ENCODE measurements at regions not wholly inside any gene's neighbourhood (a gene's known extent, or its start where the extent isn't known, plus 50 kb on each side); places are given as distances from the start of the nearest gene placed in this dataset.

DNA sequence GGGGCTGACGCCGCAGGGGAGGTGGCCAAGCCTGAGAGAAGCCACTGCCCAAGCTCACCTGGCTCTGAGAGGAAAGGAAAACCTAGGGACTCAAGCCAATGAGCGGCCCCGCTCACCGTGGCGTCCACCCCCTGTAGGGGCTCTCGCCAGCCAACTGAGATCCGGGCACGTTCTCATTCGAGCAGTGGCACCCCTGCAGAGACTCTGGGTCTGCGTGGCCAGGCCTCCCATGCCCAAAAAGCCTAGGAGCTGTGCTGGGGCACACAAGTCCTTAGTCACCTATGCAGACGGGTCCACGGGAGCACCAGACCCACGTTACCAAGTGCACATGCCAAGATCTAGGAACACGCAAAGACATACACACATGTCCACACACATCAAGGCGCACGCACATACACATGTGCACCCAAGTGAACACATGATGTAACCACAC is 106.2 kb downstream of the NCOR2 start:
- Histone ChIP-seq H3K4me3 (ENCODE audit: low read depth in 1 of 5, low read length in 5 of 5) (no peak overlapping the region), H3K27ac (ENCODE audit: low read depth, low read length) (no peak overlapping the region), H3K27me3 (ENCODE audit: control insufficient read depth in 5 of 5, insufficient read depth in 4 of 5, low read length in 5 of 5) (no peaks in the 10 kb centered on the region), H3K4me1 (ENCODE audit: control insufficient read depth in 5 of 5, insufficient read depth in 5 of 5, low read length in 5 of 5) (peaks cover 2 to 53% (median 33%) of the 10 kb centered on the region in 5 donors), H3K9ac (ENCODE audit: low read length in 5 of 5) (no peak overlapping the region), H3K36me3 (ENCODE audit: control insufficient read depth in 5 of 5, insufficient read depth in 5 of 5, low read length in 5 of 5) (peaks cover 0 to 74% (median 53%) of the 10 kb centered on the region in 5 donors), H3K9me3 (ENCODE audit: control insufficient read depth in 5 of 5, low read length in 5 of 5) (peaks cover 0 to 9% (median 5%) of the 10 kb centered on the region in 5 donors)

DNA sequence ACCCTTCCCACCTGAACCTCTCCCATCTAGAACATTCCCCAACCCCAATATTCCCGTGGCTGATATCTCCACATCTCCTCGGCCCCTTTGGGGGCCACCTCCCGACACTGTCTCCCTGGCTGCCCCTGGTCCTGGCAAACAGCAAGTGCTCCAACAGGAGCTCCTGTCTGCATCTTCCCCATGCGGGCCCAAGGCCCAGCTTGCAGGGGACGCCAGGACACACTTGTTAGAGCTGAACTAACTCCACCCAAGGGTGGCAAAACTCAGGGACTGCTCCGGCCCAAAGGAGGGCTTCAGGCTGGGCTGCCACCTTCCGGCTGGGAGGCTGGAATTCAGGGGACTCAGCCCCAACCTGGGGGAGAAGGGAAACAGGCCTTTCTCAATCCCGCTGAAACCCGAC is 106.6 kb downstream of the NCOR2 start:
- no peak overlapping the region for H3K4me3 ChIP-seq (ENCODE audit: low read depth in 1 of 5, low read length in 5 of 5)
- peaks cover 0 to 9% (median 5%) of the 10 kb centered on the region in 5 donors for H3K9me3 ChIP-seq (ENCODE audit: control insufficient read depth in 5 of 5, low read length in 5 of 5)
- no peak overlapping the region for H3K27ac ChIP-seq (ENCODE audit: low read depth, low read length)
- no peak overlapping the region for H3K9ac ChIP-seq (ENCODE audit: low read length in 5 of 5)
- peaks cover 0 to 74% (median 50%) of the 10 kb centered on the region in 5 donors for H3K36me3 ChIP-seq (ENCODE audit: control insufficient read depth in 5 of 5, insufficient read depth in 5 of 5, low read length in 5 of 5)
- peaks cover 2 to 53% (median 35%) of the 10 kb centered on the region in 5 donors for H3K4me1 ChIP-seq (ENCODE audit: control insufficient read depth in 5 of 5, insufficient read depth in 5 of 5, low read length in 5 of 5)
- no peaks in the 10 kb centered on the region for H3K27me3 ChIP-seq (ENCODE audit: control insufficient read depth in 5 of 5, insufficient read depth in 4 of 5, low read length in 5 of 5)

DNA sequence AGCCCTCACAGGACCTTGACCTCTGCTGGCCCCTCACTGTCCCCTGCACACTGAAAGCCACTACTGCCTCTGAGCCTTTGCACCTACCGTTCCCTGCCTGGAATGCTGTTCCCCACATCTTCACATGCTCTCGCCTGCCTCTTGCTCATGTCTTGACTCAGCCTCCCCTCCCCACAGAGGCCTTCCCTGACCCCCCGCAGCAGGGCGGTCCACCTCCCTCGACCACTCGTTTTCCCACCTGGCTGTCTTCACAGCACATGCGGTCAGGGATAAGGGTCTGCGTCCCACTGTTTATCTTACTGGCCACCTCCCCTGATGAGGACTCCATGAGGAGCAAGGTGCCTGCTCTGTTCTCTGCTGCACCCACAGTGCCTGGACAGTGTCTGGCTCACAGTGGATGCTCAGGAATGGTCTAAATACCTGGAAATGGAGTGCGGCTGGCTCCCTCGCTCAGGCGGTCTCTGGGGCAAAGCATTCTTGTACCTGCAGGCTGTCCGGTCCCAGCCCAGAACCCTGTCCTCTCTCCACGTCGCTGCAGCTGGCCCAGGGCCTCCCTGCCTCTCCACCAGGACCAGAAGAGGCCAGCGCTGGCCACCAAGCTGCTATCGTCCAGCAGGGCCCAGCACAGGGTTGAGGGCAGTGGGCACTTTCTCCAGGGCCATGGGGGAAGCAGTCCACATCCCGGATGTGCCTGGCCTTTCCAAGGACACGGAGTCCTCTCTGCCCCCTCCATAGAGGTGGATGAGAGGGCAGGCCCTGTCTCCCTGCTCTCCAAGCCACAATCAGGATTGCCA is 107.4 kb downstream of the NCOR2 start:
- H3K4me3 ChIP-seq (ENCODE audit: low read depth in 1 of 5, low read length in 5 of 5): no peak overlapping the region
- H3K27ac ChIP-seq (ENCODE audit: low read depth, low read length): no peak overlapping the region
- no peak overlapping the region for H3K9ac ChIP-seq (ENCODE audit: low read length in 5 of 5)
- peaks cover 3 to 56% (median 42%) of the 10 kb centered on the region in 5 donors for H3K4me1 ChIP-seq (ENCODE audit: control insufficient read depth in 5 of 5, insufficient read depth in 5 of 5, low read length in 5 of 5)
- no peaks in the 10 kb centered on the region for H3K27me3 ChIP-seq (ENCODE audit: control insufficient read depth in 5 of 5, insufficient read depth in 4 of 5, low read length in 5 of 5)
- peaks cover 0 to 9% (median 5%) of the 10 kb centered on the region in 5 donors for H3K9me3 ChIP-seq (ENCODE audit: control insufficient read depth in 5 of 5, low read length in 5 of 5)
- peaks cover 0 to 73% (median 43%) of the 10 kb centered on the region in 5 donors for H3K36me3 ChIP-seq (ENCODE audit: control insufficient read depth in 5 of 5, insufficient read depth in 5 of 5, low read length in 5 of 5)

DNA sequence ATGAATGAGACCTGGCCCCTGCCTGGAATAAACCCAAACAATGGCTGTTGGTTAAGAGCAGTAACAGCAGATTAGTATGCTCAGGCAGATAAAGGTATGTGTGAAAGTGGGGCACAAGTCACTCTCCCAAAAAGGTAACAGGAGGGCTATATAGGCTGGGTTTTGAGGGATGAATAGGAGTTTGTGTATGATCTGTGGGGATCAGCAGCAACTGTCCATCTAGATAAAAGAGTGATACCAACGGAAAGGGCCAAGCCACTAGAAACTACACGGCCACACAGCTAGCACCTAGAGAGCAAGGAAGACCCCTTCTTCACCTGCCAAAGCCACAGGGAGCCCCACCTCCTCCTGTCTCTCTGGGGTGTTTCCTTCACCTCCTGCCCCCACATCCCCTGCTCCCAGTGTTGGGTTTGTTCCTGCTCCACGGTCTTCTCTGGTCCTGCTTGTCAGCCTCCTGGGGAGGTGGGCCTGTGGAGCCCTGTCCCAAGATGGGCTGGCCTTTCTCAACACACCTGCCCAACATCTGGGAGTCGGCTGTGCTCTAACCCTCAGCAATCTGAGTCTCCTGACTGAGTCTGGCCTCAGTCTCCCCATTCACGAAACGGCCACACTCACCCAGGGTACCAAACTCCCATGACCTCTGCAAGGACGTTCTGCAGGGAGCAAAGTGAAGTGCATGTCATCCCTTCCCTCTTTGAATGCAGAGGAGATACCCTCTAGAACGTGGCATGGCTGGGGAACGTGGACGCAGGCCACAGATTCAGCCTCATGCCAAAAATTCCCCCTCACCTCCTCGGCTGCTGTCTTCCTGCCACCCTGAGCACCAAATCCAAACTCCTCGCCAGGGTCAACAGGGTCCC is 108.2 kb downstream of the NCOR2 start:
- no peak overlapping the region for H3K4me3 ChIP-seq (ENCODE audit: low read depth in 1 of 5, low read length in 5 of 5)

DNA sequence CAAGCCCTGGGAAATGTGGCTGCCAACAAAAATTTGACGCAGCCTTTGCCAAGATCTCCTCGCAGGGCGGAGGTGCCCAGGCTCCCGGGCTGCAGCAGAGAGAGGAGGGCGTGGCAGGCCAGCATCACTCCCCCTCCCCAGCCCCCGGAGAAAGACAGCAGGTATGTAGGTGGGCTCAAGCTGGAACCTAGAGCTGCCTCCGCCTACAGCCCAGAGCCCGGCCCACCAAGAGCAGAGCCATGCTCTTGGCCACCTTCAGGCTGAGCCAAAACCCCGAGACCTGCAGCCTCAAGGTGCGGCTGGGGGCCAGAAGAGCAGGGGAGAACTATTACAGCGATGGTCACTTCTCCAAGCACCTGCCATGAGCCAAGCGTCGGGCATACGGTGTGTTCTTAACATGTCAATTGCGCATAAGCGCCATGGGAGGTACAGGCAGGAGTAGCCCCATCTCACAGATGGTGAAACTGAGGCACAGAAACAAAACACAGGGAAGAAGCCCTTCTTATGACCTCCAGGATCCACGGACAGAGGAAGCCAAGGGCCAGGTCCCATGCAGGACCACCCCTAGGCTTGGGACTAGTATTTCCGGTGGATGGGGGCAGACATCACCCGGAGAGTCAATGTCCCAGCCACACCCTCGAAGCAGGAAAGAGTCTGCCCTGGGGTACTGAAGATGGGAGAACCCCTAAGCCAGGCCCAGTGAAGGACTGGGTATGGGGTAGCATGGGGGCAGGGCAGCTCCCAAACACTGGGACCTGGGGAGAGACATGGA is 109.0 kb downstream of the NCOR2 start:
- Histone ChIP-seq H3K27ac (ENCODE audit: low read depth, low read length) (peak overlapping the region; percentile 77), H3K36me3 (ENCODE audit: control insufficient read depth in 5 of 5, insufficient read depth in 5 of 5, low read length in 5 of 5) (peaks cover 0 to 61% (median 36%) of the 10 kb centered on the region in 5 donors), H3K27me3 (ENCODE audit: control insufficient read depth in 5 of 5, insufficient read depth in 4 of 5, low read length in 5 of 5) (no peaks in the 10 kb centered on the region), H3K4me1 (ENCODE audit: control insufficient read depth in 5 of 5, insufficient read depth in 5 of 5, low read length in 5 of 5) (peaks cover 10 to 56% (median 47%) of the 10 kb centered on the region in 5 donors), H3K9ac (ENCODE audit: low read length in 5 of 5) (no peak overlapping the region), H3K4me3 (ENCODE audit: low read depth in 1 of 5, low read length in 5 of 5) (no peak overlapping the region), H3K9me3 (ENCODE audit: control insufficient read depth in 5 of 5, low read length in 5 of 5) (peaks cover 0 to 5% (median 0%) of the 10 kb centered on the region in 5 donors)

More for the DNA sequence above, 108.2 kb downstream of the NCOR2 start:
- Histone ChIP-seq H3K36me3 (ENCODE audit: control insufficient read depth in 5 of 5, insufficient read depth in 5 of 5, low read length in 5 of 5) (peaks cover 0 to 65% (median 36%) of the 10 kb centered on the region in 5 donors), H3K9ac (ENCODE audit: low read length in 5 of 5) (no peak overlapping the region), H3K9me3 (ENCODE audit: control insufficient read depth in 5 of 5, low read length in 5 of 5) (peaks cover 0 to 5% (median 0%) of the 10 kb centered on the region in 5 donors), H3K27ac (ENCODE audit: low read depth, low read length) (peak overlapping the region; percentile 77), H3K4me1 (ENCODE audit: control insufficient read depth in 5 of 5, insufficient read depth in 5 of 5, low read length in 5 of 5) (peaks cover 4 to 56% (median 46%) of the 10 kb centered on the region in 5 donors), H3K27me3 (ENCODE audit: control insufficient read depth in 5 of 5, insufficient read depth in 4 of 5, low read length in 5 of 5) (no peaks in the 10 kb centered on the region)

DNA sequence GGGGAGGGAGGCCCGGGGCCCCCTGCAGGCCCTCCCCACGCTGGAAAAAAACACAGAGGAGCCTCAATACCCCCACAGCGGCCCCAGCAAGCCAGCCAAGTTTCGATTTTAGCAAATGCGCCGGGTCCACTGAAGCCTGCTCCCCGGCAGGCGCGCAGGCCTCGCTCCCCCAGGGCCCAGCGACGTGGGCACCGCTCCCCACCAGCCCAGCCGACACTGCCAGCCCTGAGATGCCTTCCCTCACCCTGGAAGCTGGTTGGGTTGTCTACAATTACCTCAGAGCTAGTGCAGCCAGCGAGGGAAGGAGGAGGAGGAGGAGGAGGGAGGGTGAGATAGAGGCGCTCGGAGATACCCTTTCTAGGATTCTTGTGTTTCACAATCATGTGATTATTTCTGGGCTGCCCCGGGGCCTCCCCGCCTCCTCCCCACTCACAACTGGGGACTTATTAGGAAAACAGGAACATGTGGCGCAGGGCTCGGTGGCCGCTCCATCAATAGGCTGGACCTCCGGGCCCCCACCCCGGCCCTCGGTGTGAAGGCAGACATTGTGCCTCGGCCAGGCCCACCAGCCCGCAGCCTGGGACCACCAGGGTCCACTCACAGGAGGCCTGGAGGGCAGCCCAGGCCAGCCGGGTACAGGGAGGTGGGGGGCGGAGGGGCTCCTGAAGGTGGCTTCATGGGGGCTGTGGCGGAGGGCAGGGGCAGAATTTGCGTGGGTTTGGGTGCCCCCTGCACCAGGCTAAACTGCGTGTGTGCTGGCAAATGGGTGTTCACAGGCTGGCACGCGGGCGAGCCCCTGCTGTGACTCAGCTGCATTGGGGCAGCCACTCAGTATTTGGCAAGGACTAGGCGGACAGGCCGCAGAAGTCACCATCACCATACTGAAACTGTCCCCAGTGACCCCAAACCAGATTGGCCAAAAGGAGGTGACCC is 109.9 kb downstream of the NCOR2 start:
- peaks cover 11 to 57% (median 55%) of the 10 kb centered on the region in 5 donors for H3K4me1 ChIP-seq (ENCODE audit: control insufficient read depth in 5 of 5, insufficient read depth in 5 of 5, low read length in 5 of 5)
- peaks cover 0 to 5% (median 0%) of the 10 kb centered on the region in 5 donors for H3K9me3 ChIP-seq (ENCODE audit: control insufficient read depth in 5 of 5, low read length in 5 of 5)
- peaks cover 0 to 52% (median 32%) of the 10 kb centered on the region in 5 donors for H3K36me3 ChIP-seq (ENCODE audit: control insufficient read depth in 5 of 5, insufficient read depth in 5 of 5, low read length in 5 of 5)
- peak overlapping the region in 4 of 5 donors; percentile 38 to 56 (median 47) for H3K9ac ChIP-seq (ENCODE audit: low read length in 5 of 5)
- peak overlapping the region in 4 of 5 donors; percentile 32 to 57 (median 52) for H3K4me3 ChIP-seq (ENCODE audit: low read depth in 1 of 5, low read length in 5 of 5)
- H3K27ac ChIP-seq (ENCODE audit: low read depth, low read length): peak overlapping the region; percentile 77
- H3K27me3 ChIP-seq (ENCODE audit: control insufficient read depth in 5 of 5, insufficient read depth in 4 of 5, low read length in 5 of 5): no peaks in the 10 kb centered on the region

DNA sequence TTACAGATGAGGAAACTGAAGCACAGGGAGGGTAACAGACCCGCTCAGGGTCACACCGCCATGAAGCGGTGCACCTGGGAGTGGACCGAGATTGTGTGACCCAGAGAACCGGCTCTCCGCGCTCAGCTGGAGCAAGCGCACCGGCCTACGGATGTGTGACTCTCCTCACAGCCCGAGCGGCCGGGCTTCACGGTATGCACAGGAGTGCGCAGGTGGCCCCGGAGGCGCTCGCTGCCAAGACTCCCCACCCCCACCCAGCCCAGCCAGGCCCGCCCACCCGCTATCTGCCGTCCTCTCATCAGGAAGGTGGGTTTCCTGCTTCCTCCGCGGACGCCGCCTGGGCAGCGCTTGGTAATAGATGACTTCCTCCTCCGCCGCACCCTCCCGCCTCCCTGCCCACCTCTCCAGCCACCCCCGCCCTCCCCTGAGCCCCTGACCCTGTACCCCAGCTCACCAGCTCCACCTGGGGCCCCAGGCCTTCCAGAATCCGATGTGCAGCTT is 110.7 kb downstream of the NCOR2 start:
- Histone ChIP-seq H3K4me3 (ENCODE audit: low read depth in 1 of 5, low read length in 5 of 5) (peak overlapping the region in 2 of 5 donors; percentile 53 to 57), H3K27ac (ENCODE audit: low read depth, low read length) (peak overlapping the region; percentile 77), H3K36me3 (ENCODE audit: control insufficient read depth in 5 of 5, insufficient read depth in 5 of 5, low read length in 5 of 5) (peaks cover 0 to 44% (median 27%) of the 10 kb centered on the region in 5 donors), H3K27me3 (ENCODE audit: control insufficient read depth in 5 of 5, insufficient read depth in 4 of 5, low read length in 5 of 5) (no peaks in the 10 kb centered on the region), H3K4me1 (ENCODE audit: control insufficient read depth in 5 of 5, insufficient read depth in 5 of 5, low read length in 5 of 5) (peaks cover 14 to 66% (median 62%) of the 10 kb centered on the region in 5 donors), H3K9ac (ENCODE audit: low read length in 5 of 5) (peak overlapping the region in 2 of 5 donors; percentile 44 to 56), H3K9me3 (ENCODE audit: control insufficient read depth in 5 of 5, low read length in 5 of 5) (peaks cover 0 to 5% (median 0%) of the 10 kb centered on the region in 5 donors)

DNA sequence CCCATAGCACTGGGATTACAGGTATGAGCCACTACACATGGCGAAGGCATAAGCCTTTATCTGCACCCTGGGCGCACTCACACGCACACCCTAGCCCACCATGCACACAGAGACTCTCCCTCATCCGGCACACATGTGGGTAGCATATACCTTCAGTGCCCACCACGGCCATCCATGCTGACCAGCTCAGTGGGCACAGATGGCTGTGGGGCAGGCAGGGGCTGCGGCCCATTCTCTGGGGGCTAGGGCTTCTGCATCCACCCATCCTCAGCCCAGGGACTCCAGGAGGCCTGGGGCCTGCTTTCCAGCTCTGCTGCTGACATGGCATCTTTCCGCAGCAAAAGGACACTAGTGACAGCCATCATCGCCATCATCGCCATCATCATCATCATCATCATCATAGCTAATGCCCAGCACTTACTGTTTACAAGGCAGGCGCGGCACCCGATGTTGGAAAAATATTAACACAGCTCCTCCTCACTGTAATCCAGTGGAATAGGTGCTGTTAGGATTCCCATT is 111.2 kb downstream of the NCOR2 start:
- Histone ChIP-seq H3K36me3 (ENCODE audit: control insufficient read depth in 5 of 5, insufficient read depth in 5 of 5, low read length in 5 of 5) (peaks cover 0 to 43% (median 26%) of the 10 kb centered on the region in 5 donors), H3K9me3 (ENCODE audit: control insufficient read depth in 5 of 5, low read length in 5 of 5) (peaks cover 0 to 5% (median 0%) of the 10 kb centered on the region in 5 donors), H3K27me3 (ENCODE audit: control insufficient read depth in 5 of 5, insufficient read depth in 4 of 5, low read length in 5 of 5) (no peaks in the 10 kb centered on the region), H3K9ac (ENCODE audit: low read length in 5 of 5) (no peak overlapping the region), H3K4me1 (ENCODE audit: control insufficient read depth in 5 of 5, insufficient read depth in 5 of 5, low read length in 5 of 5) (peaks cover 14 to 69% (median 64%) of the 10 kb centered on the region in 5 donors), H3K27ac (ENCODE audit: low read depth, low read length) (no peak overlapping the region), H3K4me3 (ENCODE audit: low read depth in 1 of 5, low read length in 5 of 5) (peak overlapping the region in 2 of 5 donors; percentile 32 to 36)
